GM21717 (cell line): ENCODE measurements at regions not wholly inside any gene's neighbourhood (a gene's known extent, or its start where the extent isn't known, plus 50 kb on each side); places are given as distances from the start of the nearest gene placed in this dataset.
"Not testable (repeated sequence)": the region's sequence is repeated elsewhere in the genome, so short reads cannot be mapped to it uniquely, and the experiment has no call there.

Source experiments
- ATAC-seq: cut with Tn5 transposase; IDR thresholded peaks from one replicate; pipeline ENCODE4 v1.9.1; 2021; ENCODE audit warnings: mild to moderate bottlenecking, moderate library complexity; ENCODE audit not compliant: unreplicated experiment

- not testable (repeated sequence) for ATAC-seq
Measured at GRCh38 chr4:26064009-26064408, 150.0 kb downstream of the SMIM20 start.

GRCh38 chr4:26065833-26066232, 151.8 kb downstream of the SMIM20 start:
- no peak for ATAC-seq

DNA sequence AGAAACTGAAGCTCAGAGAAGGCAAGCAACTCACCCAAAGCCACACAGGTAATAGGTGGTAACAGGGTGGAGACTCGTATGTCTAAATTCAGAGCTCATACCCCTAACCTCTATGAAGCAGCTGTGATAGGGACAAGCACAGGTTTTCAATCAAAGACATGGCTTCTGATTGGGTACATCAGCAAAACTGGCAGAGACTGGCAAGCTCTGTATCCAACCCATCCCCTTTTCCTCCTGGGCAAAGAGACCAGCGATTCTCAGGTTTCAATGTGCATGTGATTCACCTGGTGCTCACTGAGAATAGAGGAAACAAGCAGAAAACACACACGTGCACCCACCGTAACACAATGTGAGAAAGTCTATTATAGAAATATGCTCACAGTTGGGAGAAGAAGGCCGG, 153.0 kb downstream of the SMIM20 start:
- ATAC-seq: no peak

- no peak for ATAC-seq
Measured at GRCh38 chr4:26069218-26069617, 155.2 kb downstream of the SMIM20 start.

DNA sequence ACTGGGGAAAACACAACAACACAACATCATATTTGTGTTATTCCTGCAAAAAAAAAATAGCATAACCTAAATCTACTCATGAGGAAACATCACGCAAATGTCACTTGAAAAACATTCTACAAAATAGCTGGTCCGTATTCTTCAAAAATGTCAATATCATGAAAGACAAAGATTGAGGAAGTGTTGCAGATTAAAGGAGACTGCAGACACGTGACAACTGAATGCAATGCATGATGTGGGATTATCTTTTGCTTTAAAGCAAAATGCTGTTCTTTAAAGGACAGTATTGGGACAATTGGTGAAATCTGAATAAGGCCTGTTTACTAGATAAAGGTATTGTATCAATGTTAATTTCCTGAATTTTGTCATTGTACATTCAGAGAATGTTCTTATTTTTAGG, 157.7 kb downstream of the SMIM20 start:
- ATAC-seq: no peak

GRCh38 chr4:26073886-26074560, 160.0 kb downstream of the SMIM20 start:
- no peak for ATAC-seq

GRCh38 chr4:26074712-26075430, 160.9 kb downstream of the SMIM20 start:
- ATAC-seq: peak; percentile 71

DNA sequence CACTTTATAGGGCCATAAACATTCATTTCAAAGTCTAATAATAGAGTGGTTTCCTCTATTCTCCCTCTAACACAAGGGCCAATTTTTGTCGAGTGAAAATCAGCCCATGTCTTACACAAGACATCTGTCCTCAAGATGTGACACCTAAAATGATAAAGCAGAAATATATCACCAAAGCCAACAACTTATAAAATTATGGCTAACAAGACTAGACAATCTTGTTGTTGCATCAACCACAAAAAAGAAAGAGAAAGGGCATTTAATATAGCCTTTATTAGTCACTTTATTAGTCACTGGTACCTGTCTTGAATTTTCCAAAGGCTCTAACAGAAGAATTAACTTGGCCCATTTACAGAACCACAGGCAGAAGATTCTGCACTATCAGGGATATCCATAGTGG, 161.6 kb downstream of the SMIM20 start:
- peak; percentile 17 for ATAC-seq

GRCh38 chr4:26076000-26076587, 162.1 kb downstream of the SMIM20 start:
- ATAC-seq: peak; percentile 76

GRCh38 chr4:26076896-26077295, 162.9 kb downstream of the SMIM20 start:
- no peak for ATAC-seq

DNA sequence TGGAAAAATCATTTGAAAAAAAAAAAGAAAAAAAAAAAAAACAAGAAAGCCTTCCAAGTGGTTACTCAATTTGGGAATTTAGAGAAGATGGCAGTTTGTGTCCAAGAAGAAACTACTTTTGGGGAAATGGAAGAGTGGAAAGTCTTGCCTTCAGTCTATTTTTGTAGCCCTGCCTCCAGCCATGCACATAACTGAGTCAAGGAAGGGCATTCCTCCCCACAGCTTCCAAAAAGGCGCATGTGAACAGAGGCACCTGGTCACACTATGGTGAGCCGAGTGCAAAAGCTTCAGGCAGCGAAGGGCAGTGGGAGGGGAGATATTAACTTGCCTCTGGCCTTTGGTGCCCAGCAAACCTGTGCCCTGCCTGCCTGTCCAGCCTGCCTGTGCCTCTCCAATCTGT, 163.7 kb downstream of the SMIM20 start:
- ATAC-seq: no peak

DNA sequence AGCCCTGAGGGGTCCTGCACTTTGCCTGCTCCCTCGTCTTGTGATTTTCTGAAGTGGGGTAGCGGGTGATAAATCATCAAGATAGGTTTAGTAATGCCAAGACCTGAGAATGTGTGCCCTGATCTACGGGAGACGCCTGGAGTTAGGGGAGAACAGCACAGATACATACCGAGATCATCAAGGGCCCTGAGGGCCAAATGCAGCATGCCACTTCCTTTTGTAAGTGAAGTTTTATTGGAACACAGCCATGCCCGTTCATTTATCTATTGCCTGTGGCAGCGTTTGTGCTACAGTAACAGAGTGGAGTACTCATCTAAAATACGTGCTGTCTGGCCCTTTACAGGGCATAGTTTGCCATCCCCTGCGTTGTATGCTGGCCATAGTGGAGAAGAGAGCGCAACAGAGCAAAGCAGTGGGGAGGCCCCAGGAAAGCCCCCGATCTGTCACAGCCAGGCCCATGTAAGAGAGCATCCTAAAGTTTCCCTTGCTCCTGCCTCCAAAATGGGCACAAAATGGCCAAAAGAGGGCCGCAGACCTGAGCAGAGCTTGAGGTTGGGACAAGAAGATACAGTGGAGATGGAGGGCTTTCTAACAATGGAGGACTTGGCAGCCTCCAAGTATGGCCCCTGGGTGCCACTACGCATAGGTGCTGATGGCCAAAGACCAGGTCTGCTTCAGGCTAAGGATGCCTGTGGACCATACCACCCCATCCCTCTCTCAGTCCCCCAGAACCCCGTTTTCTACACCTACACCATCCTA, 167.0 kb downstream of the SMIM20 start:
- ATAC-seq: no peak

GRCh38 chr4:26081795-26082498, 167.9 kb downstream of the SMIM20 start:
- ATAC-seq: no peak

GRCh38 chr4:26082565-26082964, 168.5 kb downstream of the SMIM20 start:
- no peak for ATAC-seq

- ATAC-seq: peak; percentile 47
Measured at GRCh38 chr4:26083987-26084386, 170.0 kb downstream of the SMIM20 start.

DNA sequence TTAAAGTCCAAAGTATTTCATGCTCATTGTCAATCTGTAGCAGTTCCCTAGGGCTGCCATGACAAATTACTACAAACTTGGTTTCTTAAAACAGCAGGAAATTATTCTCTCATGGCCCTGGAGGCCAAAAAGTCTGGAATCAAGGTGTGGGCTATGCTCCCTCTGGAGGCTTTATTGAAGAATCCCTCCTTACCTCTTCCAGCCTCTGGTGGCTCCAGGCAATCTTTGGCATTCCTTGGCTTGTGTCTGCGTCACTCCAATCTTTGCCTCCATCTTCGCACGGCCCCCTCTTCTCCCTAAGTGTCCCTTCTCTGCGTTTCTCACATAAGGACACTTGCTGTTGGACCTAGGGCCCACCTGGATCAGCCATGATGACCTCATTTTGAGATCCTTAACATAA, 170.4 kb downstream of the SMIM20 start:
- ATAC-seq: no peak

GRCh38 chr4:26085551-26085950, 171.5 kb downstream of the SMIM20 start:
- no peak for ATAC-seq

GRCh38 chr4:26086621-26087441, 172.8 kb downstream of the SMIM20 start:
- ATAC-seq: no peak

DNA sequence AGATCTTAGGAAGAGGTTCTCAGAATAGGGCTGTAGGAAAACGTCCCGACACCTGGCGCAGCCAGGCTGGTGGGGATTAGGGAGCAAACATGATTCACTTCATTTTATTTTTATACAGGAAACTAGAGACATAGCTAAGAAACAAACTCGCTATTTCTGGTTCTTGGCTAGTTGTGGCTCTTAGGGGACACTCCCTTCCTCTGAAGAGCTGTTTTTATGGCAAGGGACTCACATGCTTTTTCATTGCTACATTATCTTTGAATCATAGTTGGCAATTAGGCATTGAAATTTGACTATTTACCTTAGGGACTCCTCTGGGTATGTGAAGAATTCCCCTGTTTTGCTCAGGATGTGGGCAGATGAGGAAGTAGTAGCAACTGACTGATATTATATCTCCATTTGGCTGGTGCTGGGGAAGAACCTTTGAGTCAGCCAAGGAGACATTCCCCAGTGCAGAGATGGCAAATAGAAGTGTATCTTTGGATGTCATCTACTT, 174.5 kb downstream of the SMIM20 start:
- ATAC-seq: peak; percentile 71

- ATAC-seq: no peak
Measured at GRCh38 chr4:26093551-26093950, 179.5 kb downstream of the SMIM20 start.
